Progenitor cell of endocrine pancreas (in vitro differentiated cells): ENCODE measurements at regions not wholly inside any gene's neighbourhood (a gene's known extent, or its start where the extent isn't known, plus 50 kb on each side); places are given as distances from the start of the nearest gene placed in this dataset.

ENCODE experiments used
- DNase-seq: peaks from one replicate; pipeline ENCODE4 v3.0.0; 2021; ENCODE audit warnings: low spot score; ENCODE audit not compliant: unreplicated experiment
- H3K27ac Mint-ChIP-seq: 2 replicates; pipeline ENCODE4 v1.8.0; 2021; ENCODE audit warnings: mild to moderate bottlenecking, moderate library complexity, mixed read lengths
- H3K27me3 Mint-ChIP-seq: 2 replicates; pipeline ENCODE4 v1.8.0; 2021; ENCODE audit warnings: mixed read lengths
- H3K36me3 Mint-ChIP-seq: 2 replicates; pipeline ENCODE4 v1.8.0; 2022; ENCODE audit warnings: mixed read lengths; ENCODE audit not compliant: insufficient read depth
- H3K4me1 Mint-ChIP-seq: 2 replicates; pipeline ENCODE4 v1.8.0; 2021; ENCODE audit warnings: low read depth, mixed read lengths
- H3K4me3 Mint-ChIP-seq: 2 replicates; pipeline ENCODE4 v1.8.0; 2021; ENCODE audit warnings: low read depth, mild to moderate bottlenecking, moderate library complexity, mixed read lengths
- H3K9me3 Mint-ChIP-seq: 2 replicates; pipeline ENCODE4 v1.8.0; 2021; ENCODE audit warnings: low read depth, mixed read lengths
- CTCF ChIP-seq: fragments of 200-600 bp; sonication (generic); IDR thresholded peaks from one replicate; pipeline ENCODE4 v1.5.0; 2021; ENCODE audit warnings: antibody characterized with exemption, mild to moderate bottlenecking; ENCODE audit not compliant: unreplicated experiment

DNA sequence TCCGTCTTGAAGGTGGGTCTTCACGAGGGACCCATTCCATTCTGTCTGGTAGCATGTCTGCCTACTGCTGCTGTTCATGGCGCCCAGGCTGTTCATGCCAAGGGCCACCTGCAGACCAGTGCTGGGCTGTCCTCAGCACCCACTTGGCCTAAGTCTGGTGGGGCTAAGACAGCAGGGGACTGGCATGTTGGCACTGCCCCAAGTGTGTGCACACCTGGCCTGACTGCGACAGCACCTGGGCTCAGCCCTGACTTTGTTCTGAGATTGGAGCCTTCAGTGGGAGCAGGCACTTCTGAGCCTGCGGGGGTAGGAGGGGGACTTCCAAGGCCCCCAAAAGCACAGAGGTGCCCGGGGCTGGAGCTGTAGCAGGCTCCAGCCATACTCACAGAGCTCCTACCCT lies 250.8 kb upstream of the EDNRB start:
- no peak for TF ChIP-seq CTCF
- no peak for DNase-seq
- Mint-ChIP-seq H3K36me3 (no peaks in the 10 kb centered on the region), H3K9me3 (no peaks in the 10 kb centered on the region), H3K27ac (no peak overlapping the region), H3K4me3 (no peak overlapping the region), H3K27me3 (peaks cover 9% of the 10 kb centered on the region), H3K4me1 (peaks cover 3% of the 10 kb centered on the region)

- Mint-ChIP-seq H3K27me3 (peaks cover 13% of the 10 kb centered on the region), H3K4me1 (peaks cover 3% of the 10 kb centered on the region), H3K27ac (no peak overlapping the region), H3K4me3 (no peak overlapping the region), H3K36me3 (no peaks in the 10 kb centered on the region), H3K9me3 (no peaks in the 10 kb centered on the region)
- TF ChIP-seq CTCF, result no peak
- no peak for DNase-seq
Measured at GRCh38 chr13:78168981-78169380, 250.3 kb upstream of the EDNRB start.

GRCh38 chr13:78161266-78161665 lies 242.6 kb upstream of the EDNRB start:
- DNase-seq, result no peak
- H3K27ac Mint-ChIP-seq, result no peak overlapping the region
- no peaks in the 10 kb centered on the region for H3K4me1 Mint-ChIP-seq
- no peak for TF ChIP-seq CTCF
- no peaks in the 10 kb centered on the region for H3K36me3 Mint-ChIP-seq
- peaks cover 35% of the 10 kb centered on the region for H3K27me3 Mint-ChIP-seq
- H3K4me3 Mint-ChIP-seq, result no peak overlapping the region
- no peaks in the 10 kb centered on the region for H3K9me3 Mint-ChIP-seq

GRCh38 chr13:78160793-78161192 lies 242.2 kb upstream of the EDNRB start:
- H3K4me1 Mint-ChIP-seq, result no peaks in the 10 kb centered on the region
- H3K27me3 Mint-ChIP-seq, result peaks cover 35% of the 10 kb centered on the region
- no peaks in the 10 kb centered on the region for H3K9me3 Mint-ChIP-seq
- TF ChIP-seq CTCF, result no peak
- no peaks in the 10 kb centered on the region for H3K36me3 Mint-ChIP-seq
- no peak for DNase-seq
- no peak overlapping the region for H3K4me3 Mint-ChIP-seq
- no peak overlapping the region for H3K27ac Mint-ChIP-seq

DNA sequence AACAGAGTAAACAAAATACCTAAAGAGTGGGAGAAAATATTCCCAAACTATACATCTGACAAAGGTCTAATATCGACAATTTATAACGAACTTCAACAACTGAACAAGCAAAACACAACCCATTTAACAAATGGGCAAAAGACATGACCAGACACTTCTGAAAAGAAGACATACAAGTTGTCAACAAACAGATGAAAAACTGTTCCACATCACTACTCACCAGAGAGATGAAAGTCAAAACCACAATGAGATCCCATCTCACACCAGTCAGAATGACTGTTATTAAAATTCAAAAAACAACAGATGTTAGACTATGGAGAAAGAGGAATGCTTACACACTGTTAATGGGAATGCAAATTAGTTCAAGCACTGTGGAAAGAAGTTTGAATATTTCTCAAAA lies 233.8 kb upstream of the EDNRB start:
- H3K4me1 Mint-ChIP-seq, result no peaks in the 10 kb centered on the region
- H3K36me3 Mint-ChIP-seq, result no peaks in the 10 kb centered on the region
- no peak overlapping the region for H3K4me3 Mint-ChIP-seq
- peaks cover 3% of the 10 kb centered on the region for H3K9me3 Mint-ChIP-seq
- TF ChIP-seq CTCF, result no peak
- H3K27me3 Mint-ChIP-seq, result peaks cover 18% of the 10 kb centered on the region
- no peak overlapping the region for H3K27ac Mint-ChIP-seq
- no peak for DNase-seq
